Endothelial cell of umbilical vein (primary cell): ENCODE measurements at regions not wholly inside any gene's neighbourhood (a gene's known extent, or its start where the extent isn't known, plus 50 kb on each side); places are given as distances from the start of the nearest gene placed in this dataset.

Source experiments
- BruUV-seq: library from RNA; stranded (reverse); fragments of 400-500 nt; replicated peaks from 2 replicates; lab custom pipeline; 2021; lab: Mats Ljungman, UMichigan
- CTCF ChIA-PET: fragments of 300-600, 350-600 bp; sonication (Branson Sonifier 250); formaldehyde crosslinking; loops from one replicate; lab custom pipeline; 2021; ENCODE audit warnings: antibody characterized with exemption, inconsistent platforms; lab: Charles Lee
- POLR2A ChIA-PET: fragments of 300-600, 350-600 bp; sonication (Branson Sonifier 250); formaldehyde crosslinking; loops from one replicate; lab custom pipeline; 2021; ENCODE audit warnings: antibody characterized with exemption, inconsistent platforms; lab: Charles Lee
- DNase-seq: peaks from one replicate; pipeline ENCODE4 v3.0.0-alpha.2; 2011; ENCODE audit warnings: low read depth, low spot score
- FAIRE-seq: peaks from 2 replicates; lab custom pipeline; 2011; peaks lifted over from hg19 to GRCh38; lab: Jason Lieb, UNC
- H2AFZ ChIP-seq: 2 replicates; pipeline ENCODE4 v1.6.0; 2012; ENCODE audit warnings: low read depth, low read length, control low read depth, inconsistent platforms
- H3K27ac ChIP-seq: 2 replicates; pipeline ENCODE4 v1.5.1; 2011; ENCODE audit warnings: low read depth, mild to moderate bottlenecking, control low read depth, low read length, moderate library complexity; ENCODE audit not compliant: insufficient read depth
- H3K27me3 ChIP-seq, 2 experiments: 2 replicates each; pipeline versions ENCODE4 v1.6.0 to v1.6.1; 2011; ENCODE audit warnings: low read length in 2 of 2, mixed read lengths in 1 of 2; ENCODE audit not compliant: control insufficient read depth in 2 of 2, insufficient read depth in 2 of 2
- H3K36me3 ChIP-seq, 2 experiments: 2 replicates in 1 of 2; 3 replicates in 1 of 2; pipeline ENCODE4 v1.5.1; 2011; ENCODE audit warnings: low read length in 2 of 2, mild to moderate bottlenecking in 1 of 2, moderate library complexity in 1 of 2; ENCODE audit not compliant: control insufficient read depth in 2 of 2, insufficient read depth in 2 of 2; ENCODE audit errors: extremely low read depth in 1 of 2
- H3K4me1 ChIP-seq: 3 replicates; pipeline ENCODE4 v1.5.1; 2011; ENCODE audit warnings: mild to moderate bottlenecking, low read length; ENCODE audit not compliant: control insufficient read depth, insufficient read depth; ENCODE audit errors: extremely low read depth
- H3K4me2 ChIP-seq: 2 replicates; pipeline ENCODE4 v1.6.1; 2011; ENCODE audit warnings: low read length, control low read depth, mixed read lengths; ENCODE audit not compliant: insufficient read depth
- H3K4me3 ChIP-seq, 3 experiments: fragments of 200-600 bp in 1 of 3; sonication (generic), shearing (Covaris generic) in 1 of 3; replicated peaks in 1 of 3; 2 replicates each; pipeline ENCODE4 v1.5.1; 2011 to 2016; ENCODE audit warnings: control low read depth in 3 of 3, low read length in 3 of 3, mild to moderate bottlenecking in 2 of 3, inconsistent platforms in 1 of 3, low read depth in 1 of 3, moderate library complexity in 1 of 3; ENCODE audit not compliant: insufficient read depth in 1 of 3
- H3K79me2 ChIP-seq: 2 replicates; pipeline ENCODE4 v1.6.0; 2012; ENCODE audit warnings: low read length, inconsistent platforms; ENCODE audit not compliant: control insufficient read depth, insufficient read depth
- H3K9ac ChIP-seq: replicated peaks from 2 replicates; pipeline ENCODE3; 2011; ENCODE audit warnings: low read length, control low read depth; ENCODE audit not compliant: insufficient read depth; ENCODE audit errors: extremely low read depth
- H3K9me1 ChIP-seq: replicated peaks from 3 replicates; pipeline ENCODE4 v1.6.0; 2011; ENCODE audit warnings: mild to moderate bottlenecking, low read length; ENCODE audit not compliant: control insufficient read depth, insufficient read depth; ENCODE audit errors: extremely low read depth
- H3K9me3 ChIP-seq: replicated peaks from 2 replicates; pipeline ENCODE4 v1.5.1; 2012; ENCODE audit warnings: low read length, inconsistent platforms; ENCODE audit not compliant: control insufficient read depth, insufficient read depth
- H4K20me1 ChIP-seq: replicated peaks from 2 replicates; pipeline ENCODE3; 2011; ENCODE audit warnings: mild to moderate bottlenecking, low read length; ENCODE audit not compliant: control insufficient read depth, insufficient read depth; ENCODE audit errors: extremely low read depth
- EZH2 ChIP-seq: IDR thresholded peaks from 2 replicates; pipeline ENCODE4 v1.6.1; 2012; ENCODE audit warnings: borderline replicate concordance, low read depth, mild to moderate bottlenecking, moderate library complexity, low read length, inconsistent platforms; ENCODE audit not compliant: severe bottlenecking
- FOS ChIP-seq: IDR thresholded peaks from 2 replicates; pipeline ENCODE4 v1.6.1; 2011; ENCODE audit warnings: mild to moderate bottlenecking, low read length, moderate library complexity, borderline replicate concordance; ENCODE audit not compliant: insufficient read depth
- GATA2 ChIP-seq: IDR thresholded peaks from 2 replicates; pipeline ENCODE4 v1.7.0; 2011; ENCODE audit warnings: low read depth, mild to moderate bottlenecking, moderate library complexity, mixed read lengths, low read length; ENCODE audit not compliant: insufficient read length, insufficient read depth
- JUN ChIP-seq: IDR thresholded peaks from 2 replicates; pipeline ENCODE4 v1.6.1; 2011; ENCODE audit warnings: borderline replicate concordance, low read depth; ENCODE audit not compliant: insufficient read length, insufficient read depth
- MAX ChIP-seq: IDR thresholded peaks from 2 replicates; pipeline ENCODE4 v1.6.1; 2011; ENCODE audit not compliant: insufficient read depth, insufficient read length
- MYC ChIP-seq: IDR thresholded peaks from one replicate; pipeline ENCODE4 v1.6.1; 2011; ENCODE audit warnings: mild to moderate bottlenecking, low read depth, low read length
- POLR2A ChIP-seq: IDR thresholded peaks from 2 replicates; pipeline ENCODE4 v1.6.1; 2012; ENCODE audit warnings: low read depth, mild to moderate bottlenecking, control low read depth, low read length
- POLR2AphosphoS5 ChIP-seq: IDR thresholded peaks from 2 replicates; pipeline ENCODE4 v1.6.1; 2012; ENCODE audit warnings: low read depth, mild to moderate bottlenecking, control low read depth, low read length, moderate library complexity; ENCODE audit not compliant: insufficient read depth
- dilution Hi-C: fragments of 300-500 bp; cut with MboI; formaldehyde crosslinking; loops from one replicate; pipeline ENCODE4 v1.15.0; 2019; ENCODE audit warnings: low sequenced_read_pairs; ENCODE audit not compliant: extremely low pct_ligation_motif_present
- intact Hi-C: fragments of 100-400 bp; cut with micrococcal nuclease; formaldehyde crosslinking; loops from one replicate; pipeline ENCODE4 v1.10.0; 2022
- TF ChIP-seq, protein P1 (sequence below), 2 donors: IDR thresholded peaks; 1 replicate in 1 of 2; 2 replicates in 1 of 2; pipeline ENCODE4 v1.5.1; 2011; ENCODE audit warnings: low read length in 2 of 2, mild to moderate bottlenecking in 2 of 2, moderate library complexity in 2 of 2, control low read depth in 1 of 2, inconsistent platforms in 1 of 2, low read depth in 1 of 2; ENCODE audit not compliant: insufficient read depth in 1 of 2; ENCODE audit errors: extremely low read depth in 1 of 2

- BruUV-seq: no TSS peak
- no peak for FAIRE-seq
Measured at GRCh38 chr21:14754682-14755081, 208.6 kb upstream of the SAMSN1 start.

More at GRCh38 chr21:14754682-14755081, 208.6 kb upstream of the SAMSN1 start:
- Histone ChIP-seq H3K9ac (no peak overlapping the region), H3K27me3 (no peaks in the 10 kb centered on the region), H2AFZ (no peak overlapping the region), H4K20me1 (no peaks in the 10 kb centered on the region), H3K9me1 (no peaks in the 10 kb centered on the region), H3K36me3 (no peaks in the 10 kb centered on the region), H3K9me3 (no peaks in the 10 kb centered on the region), H3K27ac (no peak overlapping the region), H3K4me2 (no peak overlapping the region), H3K4me1 (no peaks in the 10 kb centered on the region), H3K4me3 (no peak overlapping the region), H3K79me2 (no peaks in the 10 kb centered on the region)
- CTCF ChIA-PET: interaction anchor here (1.2 to 1.4 kb wide), 2 partner anchors 17 to 19 kb away, joined by 3 to 4 read pairs; no protein-coding TSS in a partner anchor
- POLR2A ChIA-PET: no interaction called here
- DNase-seq: no peak
- intact Hi-C loops: no loop called here
- dilution Hi-C loops: no loop called here
- TF ChIP-seq EZH2: no peak
- no peak for TF ChIP-seq JUN
- TF ChIP-seq MAX: no peak
- TF ChIP-seq POLR2A: no peak
- TF ChIP-seq MYC: no peak
- TF ChIP-seq GATA2: no peak
- no peak for TF ChIP-seq POLR2AphosphoS5
- TF ChIP-seq, protein P1, sequence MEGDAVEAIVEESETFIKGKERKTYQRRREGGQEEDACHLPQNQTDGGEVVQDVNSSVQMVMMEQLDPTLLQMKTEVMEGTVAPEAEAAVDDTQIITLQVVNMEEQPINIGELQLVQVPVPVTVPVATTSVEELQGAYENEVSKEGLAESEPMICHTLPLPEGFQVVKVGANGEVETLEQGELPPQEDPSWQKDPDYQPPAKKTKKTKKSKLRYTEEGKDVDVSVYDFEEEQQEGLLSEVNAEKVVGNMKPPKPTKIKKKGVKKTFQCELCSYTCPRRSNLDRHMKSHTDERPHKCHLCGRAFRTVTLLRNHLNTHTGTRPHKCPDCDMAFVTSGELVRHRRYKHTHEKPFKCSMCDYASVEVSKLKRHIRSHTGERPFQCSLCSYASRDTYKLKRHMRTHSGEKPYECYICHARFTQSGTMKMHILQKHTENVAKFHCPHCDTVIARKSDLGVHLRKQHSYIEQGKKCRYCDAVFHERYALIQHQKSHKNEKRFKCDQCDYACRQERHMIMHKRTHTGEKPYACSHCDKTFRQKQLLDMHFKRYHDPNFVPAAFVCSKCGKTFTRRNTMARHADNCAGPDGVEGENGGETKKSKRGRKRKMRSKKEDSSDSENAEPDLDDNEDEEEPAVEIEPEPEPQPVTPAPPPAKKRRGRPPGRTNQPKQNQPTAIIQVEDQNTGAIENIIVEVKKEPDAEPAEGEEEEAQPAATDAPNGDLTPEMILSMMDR (IDR thresholded peaks at IDR 0.05; ENCODE audit: extremely low read depth in 1 of 2, insufficient read depth in 1 of 2, low read depth in 1 of 2, low read length in 2 of 2): no peak
- TF ChIP-seq FOS: no peak
